ENCODE measurements at regions not wholly inside any gene's neighbourhood (a gene's known extent, or its start where the extent isn't known, plus 50 kb on each side); places are given as distances from the start of the nearest gene placed in this dataset.
"Not testable (repeated sequence)": the region's sequence is repeated elsewhere in the genome, so short reads cannot be mapped to it uniquely, and the experiment has no call there.

DNA sequence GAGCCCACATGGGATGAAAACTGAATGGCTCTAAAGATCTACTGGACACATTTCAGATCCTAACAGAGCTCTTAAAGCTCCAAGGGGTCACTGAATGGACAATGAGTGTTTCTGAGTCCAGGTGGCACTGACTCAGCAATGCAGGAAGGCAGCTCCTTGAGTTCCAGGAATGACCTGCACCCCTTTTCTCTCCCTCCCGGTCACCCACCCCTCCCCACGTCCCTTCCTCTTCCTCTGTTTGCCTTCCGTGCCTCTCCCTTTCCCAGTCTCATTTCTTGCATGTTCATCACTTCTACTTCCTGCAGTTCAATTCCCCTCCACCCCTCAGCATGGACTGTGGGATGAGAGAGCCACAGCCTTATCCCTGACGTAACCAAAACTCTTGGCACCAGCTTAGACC lies 63.3 kb upstream of the SULF2 start:
- DNase-seq (ENCODE audit: low spot score); H3K9ac ChIP-seq (ENCODE audit: insufficient read depth, low read depth, low read length); BruUV-seq (replicated peaks); POLR2A ChIA-PET; ATAC-seq; H4K20me1 ChIP-seq (ENCODE audit: insufficient read depth, low read length); H3K27ac ChIP-seq (ENCODE audit: extremely low read length, insufficient read depth, low read length); H3K36me3 ChIP-seq (replicated peaks in 1 of 2; ENCODE audit: control insufficient read depth in 1 of 2, insufficient read depth in 2 of 2, low read length in 2 of 2); CTCF ChIA-PET (ENCODE audit: low intra/inter-chr PET ratio, low total read pairs); H3K79me2 ChIP-seq (ENCODE audit: insufficient read depth, low read length); H3K4me2 ChIP-seq (ENCODE audit: low read depth, low read length); H3K4me3 ChIP-seq (replicated peaks in 1 of 3; ENCODE audit: insufficient read depth in 1 of 3, low read depth in 2 of 3, low read length in 3 of 3); H3K4me1 ChIP-seq (ENCODE audit: insufficient read depth, low read length); intact Hi-C loops (cut with micrococcal nuclease; ENCODE audit: unreplicated experiment); H2AFZ ChIP-seq (ENCODE audit: low read length); H3K9me3 ChIP-seq (ENCODE audit: low read length); FAIRE-seq: not testable (repeated sequence)
- peaks cover 8 to 39% of the 10 kb centered on the region in 2 experiments; a peak in 4 of 5 replicates for H3K27me3 ChIP-seq (ENCODE audit: control insufficient read depth in 1 of 2, insufficient read depth in 2 of 2, low read length in 2 of 2)
- WGBS (ENCODE audit: low lambda C conversion rate) = 4% methylated on average over 4 of the region's 4 CpGs
- in situ Hi-C loops (cut with HindIII; ENCODE audit: extremely low pct_ligation_motif_present, low pct_unique_long_range_greater_than_20kb) = loop anchor here (10.0 kb wide), 1 partner anchor 46 kb away; no protein-coding TSS in a partner anchor

GRCh38 chr20:47847884-47848485 lies 62.7 kb upstream of the SULF2 start:
- 13% methylated on average over 8 of the region's 8 CpGs for WGBS (ENCODE audit: low lambda C conversion rate)
- FAIRE-seq = no peak
- ATAC-seq = no peak
- H4K20me1 ChIP-seq (ENCODE audit: insufficient read depth, low read length) = no peaks in the 10 kb centered on the region
- CTCF ChIA-PET (ENCODE audit: low intra/inter-chr PET ratio, low total read pairs) = no interaction called here
- intact Hi-C loops (cut with micrococcal nuclease; ENCODE audit: unreplicated experiment) = no loop called here
- no peak overlapping the region for H3K27ac ChIP-seq (ENCODE audit: extremely low read length, insufficient read depth, low read length)
- H3K9ac ChIP-seq (ENCODE audit: insufficient read depth, low read depth, low read length) = no peak overlapping the region
- no peaks in the 10 kb centered on the region for H3K36me3 ChIP-seq (replicated peaks in 1 of 2; ENCODE audit: control insufficient read depth in 1 of 2, insufficient read depth in 2 of 2, low read length in 2 of 2)
- TF ChIP-seq LCORL (IDR thresholded peaks at IDR 0.05) (no peak; the same call in 1 of the 2 replicates), LCORL (CRISPR knock-in tag; IDR thresholded peaks at IDR 0.05) (no peak), GTF3A (CRISPR knock-in tag; conservative IDR thresholded peaks at IDR 0.05) (no peak)
- TF ChIP-seq, protein P1, sequence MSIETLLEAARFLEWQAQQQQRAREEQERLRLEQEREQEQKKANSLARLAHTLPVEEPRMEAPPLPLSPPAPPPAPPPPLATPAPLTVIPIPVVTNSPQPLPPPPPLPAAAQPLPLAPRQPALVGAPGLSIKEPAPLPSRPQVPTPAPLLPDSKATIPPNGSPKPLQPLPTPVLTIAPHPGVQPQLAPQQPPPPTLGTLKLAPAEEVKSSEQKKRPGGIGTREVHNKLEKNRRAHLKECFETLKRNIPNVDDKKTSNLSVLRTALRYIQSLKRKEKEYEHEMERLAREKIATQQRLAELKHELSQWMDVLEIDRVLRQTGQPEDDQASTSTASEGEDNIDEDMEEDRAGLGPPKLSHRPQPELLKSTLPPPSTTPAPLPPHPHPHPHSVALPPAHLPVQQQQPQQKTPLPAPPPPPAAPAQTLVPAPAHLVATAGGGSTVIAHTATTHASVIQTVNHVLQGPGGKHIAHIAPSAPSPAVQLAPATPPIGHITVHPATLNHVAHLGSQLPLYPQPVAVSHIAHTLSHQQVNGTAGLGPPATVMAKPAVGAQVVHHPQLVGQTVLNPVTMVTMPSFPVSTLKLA (IDR thresholded peaks at IDR 0.05) = peak; percentile 33; the same call in 1 of the 2 replicates
- DNase-seq (ENCODE audit: low spot score) = no peak
- in situ Hi-C loops (cut with HindIII; ENCODE audit: extremely low pct_ligation_motif_present, low pct_unique_long_range_greater_than_20kb) = loop anchor here (10.0 kb wide), 1 partner anchor 47 kb away; no protein-coding TSS in a partner anchor
- POLR2A ChIA-PET = no interaction called here
- no peaks in the 10 kb centered on the region for H3K9me3 ChIP-seq (ENCODE audit: low read length)
- H3K27me3 ChIP-seq (ENCODE audit: control insufficient read depth in 1 of 2, insufficient read depth in 2 of 2, low read length in 2 of 2) = peaks cover 8 to 45% of the 10 kb centered on the region in 2 experiments; a peak in 4 of 5 replicates
- H3K4me3 ChIP-seq (replicated peaks in 1 of 3; ENCODE audit: insufficient read depth in 1 of 3, low read depth in 2 of 3, low read length in 3 of 3) = no peak overlapping the region
- no peaks in the 10 kb centered on the region for H3K4me1 ChIP-seq (ENCODE audit: insufficient read depth, low read length)
- BruUV-seq (replicated peaks) = no TSS peak
- no peaks in the 10 kb centered on the region for H3K79me2 ChIP-seq (ENCODE audit: insufficient read depth, low read length)
- H2AFZ ChIP-seq (ENCODE audit: low read length) = no peak overlapping the region
- no peak overlapping the region for H3K4me2 ChIP-seq (ENCODE audit: low read depth, low read length)

DNA sequence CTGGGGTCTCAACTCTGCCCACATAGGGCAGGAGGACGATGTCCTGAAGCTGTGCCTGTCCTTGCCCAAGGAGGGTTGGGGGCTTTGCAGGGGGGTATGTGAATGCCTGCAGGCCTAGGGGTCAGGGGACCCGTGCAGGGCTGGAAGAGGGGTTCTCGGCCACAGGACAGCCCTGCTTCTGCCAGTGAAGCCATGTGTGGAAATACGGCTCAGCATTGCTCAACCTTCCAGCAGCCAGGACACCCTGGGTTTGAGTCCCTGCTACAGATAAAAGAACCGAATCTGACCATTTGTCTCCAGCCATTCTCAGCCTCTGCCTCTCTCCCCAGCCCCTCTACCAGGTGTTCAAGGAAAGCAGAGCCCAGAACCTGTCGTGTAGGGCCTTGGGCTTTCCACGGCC lies 61.9 kb upstream of the SULF2 start:
- POLR2A ChIA-PET; H3K9ac ChIP-seq (ENCODE audit: insufficient read depth, low read depth, low read length); H3K4me2 ChIP-seq (ENCODE audit: low read depth, low read length); DNase-seq (ENCODE audit: low spot score); BruUV-seq (replicated peaks); ATAC-seq; H3K79me2 ChIP-seq (ENCODE audit: insufficient read depth, low read length); H3K9me3 ChIP-seq (ENCODE audit: low read length); FAIRE-seq; H4K20me1 ChIP-seq (ENCODE audit: insufficient read depth, low read length); H3K4me3 ChIP-seq (replicated peaks in 1 of 3; ENCODE audit: insufficient read depth in 1 of 3, low read depth in 2 of 3, low read length in 3 of 3); intact Hi-C loops (cut with micrococcal nuclease; ENCODE audit: unreplicated experiment); H2AFZ ChIP-seq (ENCODE audit: low read length); H3K4me1 ChIP-seq (ENCODE audit: insufficient read depth, low read length); CTCF ChIA-PET (ENCODE audit: low intra/inter-chr PET ratio, low total read pairs); H3K36me3 ChIP-seq (replicated peaks in 1 of 2; ENCODE audit: control insufficient read depth in 1 of 2, insufficient read depth in 2 of 2, low read length in 2 of 2); H3K27ac ChIP-seq (ENCODE audit: extremely low read length, insufficient read depth, low read length): not testable (repeated sequence)
- whole genome bisulfite sequencing (ENCODE audit: low lambda C conversion rate) = 6% methylated on average over 5 of the region's 7 CpGs
- in situ Hi-C loops (cut with HindIII; ENCODE audit: extremely low pct_ligation_motif_present, low pct_unique_long_range_greater_than_20kb) = loop anchor here (10.0 kb wide), 1 partner anchor 48 kb away; no protein-coding TSS in a partner anchor
- peaks cover 8 to 40% of the 10 kb centered on the region in 2 experiments for H3K27me3 ChIP-seq (ENCODE audit: control insufficient read depth in 1 of 2, insufficient read depth in 2 of 2, low read length in 2 of 2)
